Fibroblast of lung (primary cell): ENCODE measurements at regions not wholly inside any gene's neighbourhood (a gene's known extent, or its start where the extent isn't known, plus 50 kb on each side); places are given as distances from the start of the nearest gene placed in this dataset.
"Not testable (repeated sequence)": the region's sequence is repeated elsewhere in the genome, so short reads cannot be mapped to it uniquely, and the experiment has no call there.

Experiments
- EZH2 ChIP-seq: IDR thresholded peaks from 2 replicates; pipeline ENCODE4 v1.5.1; 2012; ENCODE audit warnings: low read length, control low read depth, mild to moderate bottlenecking; ENCODE audit errors: missing control alignments
- TF ChIP-seq, protein P1 (sequence below), 2 donors: IDR thresholded peaks in 1 of 2; conservative IDR thresholded peaks in 1 of 2; 1 replicate in 1 of 2; 2 replicates in 1 of 2; pipeline ENCODE4 v1.5.1; 2011 to 2012; ENCODE audit warnings: low read length in 2 of 2, control low read depth in 1 of 2, inconsistent platforms in 1 of 2, low read depth in 1 of 2, mild to moderate bottlenecking in 1 of 2

DNA sequence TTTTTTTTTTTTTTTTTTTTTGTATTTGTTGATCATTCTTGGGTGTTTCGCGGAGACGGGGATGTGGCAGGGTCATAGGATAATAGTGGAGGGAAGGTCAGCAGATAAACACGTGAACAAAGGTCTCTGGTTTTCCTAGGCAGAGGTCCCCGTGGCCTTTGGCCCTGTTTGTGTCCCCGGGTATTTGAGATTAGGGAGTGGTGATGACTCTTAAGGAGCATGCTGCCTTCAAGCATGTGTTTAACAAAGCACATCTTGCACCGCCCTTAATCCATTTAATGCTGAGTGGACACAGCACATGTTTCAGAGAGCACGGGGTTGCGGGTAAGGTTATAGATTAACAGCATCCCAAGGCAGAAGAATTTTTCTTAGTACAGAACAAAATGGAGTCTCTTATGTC, 435.8 kb upstream of the ZP4 start:
- TF ChIP-seq, protein P1, sequence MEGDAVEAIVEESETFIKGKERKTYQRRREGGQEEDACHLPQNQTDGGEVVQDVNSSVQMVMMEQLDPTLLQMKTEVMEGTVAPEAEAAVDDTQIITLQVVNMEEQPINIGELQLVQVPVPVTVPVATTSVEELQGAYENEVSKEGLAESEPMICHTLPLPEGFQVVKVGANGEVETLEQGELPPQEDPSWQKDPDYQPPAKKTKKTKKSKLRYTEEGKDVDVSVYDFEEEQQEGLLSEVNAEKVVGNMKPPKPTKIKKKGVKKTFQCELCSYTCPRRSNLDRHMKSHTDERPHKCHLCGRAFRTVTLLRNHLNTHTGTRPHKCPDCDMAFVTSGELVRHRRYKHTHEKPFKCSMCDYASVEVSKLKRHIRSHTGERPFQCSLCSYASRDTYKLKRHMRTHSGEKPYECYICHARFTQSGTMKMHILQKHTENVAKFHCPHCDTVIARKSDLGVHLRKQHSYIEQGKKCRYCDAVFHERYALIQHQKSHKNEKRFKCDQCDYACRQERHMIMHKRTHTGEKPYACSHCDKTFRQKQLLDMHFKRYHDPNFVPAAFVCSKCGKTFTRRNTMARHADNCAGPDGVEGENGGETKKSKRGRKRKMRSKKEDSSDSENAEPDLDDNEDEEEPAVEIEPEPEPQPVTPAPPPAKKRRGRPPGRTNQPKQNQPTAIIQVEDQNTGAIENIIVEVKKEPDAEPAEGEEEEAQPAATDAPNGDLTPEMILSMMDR (conservative IDR thresholded peaks at IDR 0.05 in 1 of 2, IDR thresholded peaks at IDR 0.05 in 1 of 2; ENCODE audit: low read depth in 1 of 2, low read length in 2 of 2): not testable (repeated sequence)
- not testable (repeated sequence) for TF ChIP-seq EZH2
